ACHN (cell line): ENCODE measurements at regions not wholly inside any gene's neighbourhood (a gene's known extent, or its start where the extent isn't known, plus 50 kb on each side); places are given as distances from the start of the nearest gene placed in this dataset.

Source experiments
- DNase-seq: peaks from one replicate; pipeline ENCODE4 v3.0.0-alpha.2; 2015
- in situ Hi-C: cut with HindIII; loops from 2 replicates; pipeline ENCODE4 v1.10.0; 2017; ENCODE audit warnings: low sequenced_read_pairs, low pct_ligation_motif_present, low pct_unique_long_range_greater_than_20kb

DNA sequence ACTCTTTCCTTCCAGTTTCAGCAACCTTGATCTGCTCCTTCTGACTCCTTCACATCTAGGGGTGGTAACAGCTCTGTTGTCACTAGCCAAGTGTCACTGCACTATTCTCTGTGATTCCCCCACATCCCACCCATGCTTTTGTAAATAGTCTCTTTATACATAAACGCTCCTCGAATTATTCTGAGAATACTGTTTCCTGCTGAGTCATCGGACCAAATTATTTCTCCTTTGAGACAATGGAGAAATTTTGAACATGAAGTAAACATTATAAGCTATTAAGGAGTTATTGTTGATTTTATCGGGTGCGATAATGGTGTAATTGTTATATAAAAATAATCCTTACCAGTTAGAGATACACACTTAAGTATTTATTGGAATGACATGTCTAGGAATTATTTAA lies 245.1 kb upstream of the RPS6KA3 start:
- no peak for DNase-seq
- in situ Hi-C loops: no loop called here

DNA sequence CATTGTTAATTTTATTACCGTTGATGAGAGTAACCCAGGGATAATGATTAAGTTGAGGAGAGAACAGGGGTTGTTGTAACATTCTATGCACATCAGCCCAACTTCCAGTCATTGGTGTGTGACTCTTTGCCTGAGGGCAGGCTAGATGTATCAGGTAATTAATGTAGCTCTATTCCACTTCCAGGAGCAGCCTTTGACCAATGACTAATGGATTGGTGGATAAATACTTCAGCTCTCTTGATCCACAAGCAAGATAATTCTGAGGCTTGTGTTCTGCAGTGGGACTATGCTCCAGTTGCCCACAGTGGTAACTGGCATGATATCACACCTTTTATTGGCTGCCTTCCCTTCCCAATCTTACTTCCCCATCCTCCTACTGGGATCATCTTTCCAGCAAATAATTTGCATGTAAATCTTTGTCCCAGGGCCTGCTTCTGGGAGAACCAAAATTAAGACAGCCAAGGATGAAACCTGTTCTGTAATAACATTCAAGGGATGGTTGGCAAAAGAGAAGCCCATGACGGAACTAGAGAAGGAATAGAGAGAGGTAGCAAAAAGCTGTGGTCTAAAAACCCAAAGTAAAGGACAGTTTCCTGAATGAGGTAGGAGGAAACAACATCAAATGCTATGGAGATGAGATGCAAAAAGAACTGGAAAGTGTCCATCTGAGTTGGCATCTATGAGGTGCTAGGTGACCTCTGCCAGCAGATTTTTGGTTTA lies 241.4 kb upstream of the RPS6KA3 start:
- in situ Hi-C loops: no loop called here
- no peak for DNase-seq

DNA sequence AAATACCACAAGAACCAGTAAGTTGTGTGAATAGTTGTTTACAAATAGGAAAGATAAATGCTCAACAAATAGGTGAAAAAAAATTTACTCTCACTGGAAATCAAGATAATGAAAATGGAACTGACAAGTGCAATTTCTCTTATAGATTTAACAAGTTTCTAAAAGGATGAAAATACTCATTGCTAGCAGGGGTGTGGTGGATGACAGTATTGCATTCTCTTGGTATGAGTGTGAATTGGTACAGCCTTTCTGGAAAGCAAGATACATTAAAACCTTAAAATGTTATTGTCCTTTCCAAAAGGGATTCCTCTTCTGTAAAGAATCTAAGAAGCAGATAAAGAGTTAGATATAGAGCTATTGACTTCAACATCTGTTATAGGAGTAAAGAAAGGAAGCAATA lies 240.0 kb upstream of the RPS6KA3 start:
- DNase-seq: no peak
- in situ Hi-C loops: no loop called here

- in situ Hi-C loops: no loop called here
- no peak for DNase-seq
Observed at GRCh38 chrX:20500949-20501348, 234.2 kb upstream of the RPS6KA3 start.

DNA sequence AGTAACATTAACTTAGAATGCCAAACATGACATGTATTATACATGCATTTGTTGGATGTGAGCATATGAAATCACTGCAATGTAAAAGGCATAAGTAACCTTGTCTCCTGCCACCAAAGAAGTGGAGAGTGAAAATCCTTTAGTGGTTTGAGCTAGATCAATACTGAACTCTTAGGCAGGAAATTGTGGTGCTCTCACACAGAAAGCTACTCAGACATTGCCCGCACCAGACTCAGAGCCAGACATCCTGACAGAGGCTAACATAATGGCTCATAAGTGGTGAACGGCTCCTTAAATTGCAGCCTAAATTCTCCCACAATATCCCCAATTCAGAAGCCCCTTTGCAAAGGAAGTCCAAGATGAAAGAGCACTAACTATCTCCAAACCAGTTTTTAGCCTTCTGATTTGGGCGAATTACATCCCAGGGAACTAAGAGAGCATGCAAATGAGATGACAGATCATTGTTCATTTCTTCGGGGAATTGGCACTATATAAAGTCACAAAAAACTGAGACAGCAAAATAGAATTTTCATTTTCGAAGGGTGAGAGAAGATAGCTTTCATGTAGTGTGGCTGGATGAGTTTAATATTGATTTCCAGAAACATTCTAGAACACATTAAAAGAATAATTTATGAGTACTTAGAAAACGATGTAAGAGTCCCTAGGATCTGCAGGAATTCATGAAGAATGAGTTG lies 233.6 kb upstream of the RPS6KA3 start:
- in situ Hi-C loops: no loop called here
- DNase-seq: no peak

- in situ Hi-C loops: no loop called here
- DNase-seq: no peak
Observed at GRCh38 chrX:20499763-20500162, 233.1 kb upstream of the RPS6KA3 start.

GRCh38 chrX:20498851-20499635 lies 232.3 kb upstream of the RPS6KA3 start:
- DNase-seq: no peak
- in situ Hi-C loops: no loop called here

- in situ Hi-C loops: no loop called here
- no peak for DNase-seq
Observed at GRCh38 chrX:20495575-20495974, 228.9 kb upstream of the RPS6KA3 start.

DNA sequence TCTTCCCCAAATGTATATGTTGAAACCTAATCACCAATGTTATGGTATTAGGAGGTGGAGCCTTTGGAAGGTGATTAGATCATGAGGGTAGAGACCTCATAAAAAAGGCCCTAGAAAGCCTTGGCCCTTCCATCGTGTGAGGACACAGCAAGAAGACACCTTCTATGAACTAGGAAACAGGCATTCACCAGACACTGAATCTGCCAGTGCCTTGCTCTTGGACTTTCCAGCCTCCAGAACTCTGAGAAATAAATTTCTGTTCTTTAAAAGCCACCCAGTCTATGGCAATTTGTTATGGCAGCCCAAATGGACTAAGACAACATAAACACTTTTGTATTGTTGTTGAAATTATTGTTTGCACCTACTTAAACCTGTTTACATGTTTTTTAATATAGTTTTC lies 221.8 kb upstream of the RPS6KA3 start:
- no peak for DNase-seq
- in situ Hi-C loops: no loop called here

- peak; percentile 1 for DNase-seq
Observed at GRCh38 chrX:20487227-20487626, 220.5 kb upstream of the RPS6KA3 start.

DNA sequence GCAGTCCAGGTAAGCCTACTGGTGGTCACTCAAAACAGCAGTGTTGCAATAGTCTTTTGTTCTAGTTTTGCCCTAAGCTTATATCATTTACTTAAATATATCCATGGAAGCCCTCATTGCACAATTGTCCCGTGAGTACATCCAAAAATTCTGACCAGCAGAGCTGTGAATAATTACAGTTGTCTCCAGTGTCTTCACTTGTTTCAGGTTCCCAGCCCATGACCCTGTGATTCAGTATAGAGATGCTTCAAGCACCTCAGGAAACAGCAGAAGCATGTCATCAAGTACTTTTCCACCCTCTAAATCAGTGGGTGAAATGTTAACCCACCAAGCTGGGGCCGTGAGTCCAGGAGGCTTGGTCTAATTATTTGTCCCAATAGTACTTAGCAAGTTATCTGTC lies 214.9 kb upstream of the RPS6KA3 start:
- DNase-seq: no peak
- in situ Hi-C loops: no loop called here

More at GRCh38 chrX:20487227-20487626, 220.5 kb upstream of the RPS6KA3 start:
- in situ Hi-C loops: no loop called here

DNA sequence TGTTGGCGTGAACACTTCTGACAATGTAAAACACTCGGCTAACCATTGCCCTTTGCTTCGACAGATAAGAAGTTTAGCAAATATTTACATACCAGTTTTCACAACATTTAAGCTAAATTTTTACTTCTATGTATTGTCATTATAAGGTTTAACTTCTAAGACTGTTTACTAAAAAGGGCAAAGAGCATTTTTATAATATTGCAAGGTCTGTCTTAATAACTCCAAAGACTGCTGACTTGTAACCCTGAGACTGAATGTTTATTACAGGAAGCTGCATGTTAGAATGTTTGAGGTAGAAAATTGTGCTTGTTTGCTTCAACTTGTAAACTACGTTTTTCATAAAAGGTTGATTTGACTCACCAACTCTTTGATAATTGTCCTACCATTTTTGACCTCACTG lies 213.2 kb upstream of the RPS6KA3 start:
- in situ Hi-C loops: no loop called here
- DNase-seq: no peak

DNA sequence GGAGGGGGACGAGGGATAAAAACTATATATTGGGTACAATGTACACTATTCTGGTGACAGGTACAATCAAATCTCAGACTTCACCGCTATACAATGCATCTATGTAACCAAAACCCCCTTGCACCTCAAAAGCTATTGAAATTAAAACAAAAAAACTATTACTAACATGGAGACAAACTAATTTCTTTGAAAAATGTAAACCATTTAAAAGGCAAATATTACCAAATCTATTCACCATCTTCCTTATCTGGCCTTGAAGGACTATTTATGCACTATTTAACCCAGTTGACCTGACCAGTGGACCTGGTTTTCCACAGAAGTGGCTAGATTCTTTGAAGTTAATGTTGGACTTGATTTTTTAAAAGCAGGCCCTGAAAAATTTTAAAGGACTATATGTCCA lies 212.3 kb upstream of the RPS6KA3 start:
- in situ Hi-C loops: no loop called here
- DNase-seq: no peak

- in situ Hi-C loops: no loop called here
- no peak for DNase-seq
Observed at GRCh38 chrX:20477836-20478524, 211.3 kb upstream of the RPS6KA3 start.

DNA sequence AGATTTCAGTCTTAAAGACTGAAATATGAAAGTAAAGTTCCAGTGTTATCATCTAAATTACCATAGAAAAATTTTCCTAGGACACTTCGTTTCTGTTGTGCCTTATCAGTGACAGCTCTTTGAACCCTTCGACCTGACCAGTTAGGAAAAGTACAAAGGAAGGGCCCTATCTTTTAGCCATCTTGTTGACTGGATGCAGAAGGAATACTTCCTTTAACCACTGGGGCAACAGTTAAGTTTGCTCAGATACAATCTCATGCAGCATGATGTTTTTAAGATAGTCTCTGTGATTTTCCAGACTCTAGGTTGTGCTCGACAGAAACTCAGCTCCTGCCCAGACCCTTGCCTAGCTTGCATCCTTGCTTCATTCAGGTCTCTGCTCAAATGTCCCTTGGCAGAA lies 210.5 kb upstream of the RPS6KA3 start:
- in situ Hi-C loops: no loop called here
- no peak for DNase-seq

DNA sequence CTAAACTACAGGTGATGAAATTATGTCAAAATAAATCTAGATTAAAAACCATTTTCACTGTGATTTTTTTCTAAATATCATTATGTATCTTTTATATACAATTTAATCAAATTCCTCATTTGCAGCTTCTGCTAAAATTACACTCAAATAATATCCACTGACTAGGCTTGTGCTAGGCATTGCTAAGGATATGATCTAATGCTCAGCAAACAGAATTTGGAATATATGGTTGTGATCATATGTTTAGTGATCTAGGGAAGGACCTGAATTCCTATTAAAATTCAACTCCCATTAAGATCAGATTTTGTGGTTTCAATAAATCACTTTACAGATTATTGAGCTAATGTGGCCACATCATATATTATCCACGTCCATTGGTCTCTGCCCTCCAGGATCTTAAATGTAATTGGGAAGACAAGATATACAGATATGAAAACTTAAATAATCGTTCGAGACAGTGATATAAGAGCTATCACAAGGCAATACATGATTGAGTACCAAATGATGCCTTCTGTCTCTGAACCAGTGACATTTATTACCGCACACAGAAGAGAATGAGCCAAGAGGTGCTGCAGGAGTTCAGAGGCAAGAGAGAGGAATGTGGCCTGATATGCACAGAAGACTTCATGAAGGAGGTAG lies 206.0 kb upstream of the RPS6KA3 start:
- no peak for DNase-seq
- in situ Hi-C loops: no loop called here

- in situ Hi-C loops: no loop called here
- no peak for DNase-seq
Observed at GRCh38 chrX:20472148-20472547, 205.4 kb upstream of the RPS6KA3 start.

DNA sequence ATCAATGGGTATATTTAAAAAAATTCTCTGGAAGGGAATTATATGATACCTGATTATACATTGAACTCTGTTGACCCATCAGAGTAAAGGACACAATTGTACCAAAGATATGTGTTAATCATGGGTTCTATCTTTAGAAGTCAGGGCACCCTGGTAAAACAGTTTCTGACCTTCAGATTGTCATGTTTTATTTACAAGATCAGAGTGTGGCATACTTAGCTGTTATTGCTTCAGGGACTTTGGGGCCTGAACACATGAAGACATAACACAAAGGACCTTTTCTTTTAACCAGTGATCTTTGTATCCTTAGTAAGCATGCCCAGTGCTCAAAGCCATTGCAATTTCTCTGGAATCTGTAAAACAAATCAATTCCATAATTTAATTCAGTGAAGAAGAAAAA lies 204.8 kb upstream of the RPS6KA3 start:
- in situ Hi-C loops: no loop called here
- no peak for DNase-seq
